Hematopoietic multipotent progenitor cell treated with erythropoietin and hydrocortisone succinate and interleukin-3 and kit ligand, for 15 days (in vitro differentiated cells): ENCODE measurements at regions not wholly inside any gene's neighbourhood (a gene's known extent, or its start where the extent isn't known, plus 50 kb on each side); places are given as distances from the start of the nearest gene placed in this dataset.

Source experiments
- DNase-seq: peaks from one replicate; pipeline ENCODE4 v3.0.0-alpha.2; 2015; ENCODE audit warnings: low spot score

DNA sequence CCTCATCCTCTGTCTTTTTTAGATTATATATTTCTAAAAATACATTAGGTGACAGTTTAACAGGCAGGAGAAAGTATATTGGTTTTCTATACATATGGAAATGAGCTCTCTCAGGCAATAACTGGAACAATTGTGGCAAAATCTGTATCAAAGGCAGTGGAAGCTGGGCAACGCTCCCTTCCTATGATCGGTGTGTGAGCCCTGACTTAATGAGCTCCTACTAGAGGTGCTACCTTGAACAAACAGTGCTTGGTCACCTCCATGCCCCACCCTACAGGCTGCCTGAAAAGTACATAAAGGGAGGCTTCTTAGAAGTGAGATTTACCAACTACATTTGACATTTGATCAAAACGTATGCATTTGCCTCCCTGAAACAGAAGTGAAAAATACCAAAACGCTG, 185.3 kb downstream of the EFNB2 start:
- DNase-seq = no peak

DNA sequence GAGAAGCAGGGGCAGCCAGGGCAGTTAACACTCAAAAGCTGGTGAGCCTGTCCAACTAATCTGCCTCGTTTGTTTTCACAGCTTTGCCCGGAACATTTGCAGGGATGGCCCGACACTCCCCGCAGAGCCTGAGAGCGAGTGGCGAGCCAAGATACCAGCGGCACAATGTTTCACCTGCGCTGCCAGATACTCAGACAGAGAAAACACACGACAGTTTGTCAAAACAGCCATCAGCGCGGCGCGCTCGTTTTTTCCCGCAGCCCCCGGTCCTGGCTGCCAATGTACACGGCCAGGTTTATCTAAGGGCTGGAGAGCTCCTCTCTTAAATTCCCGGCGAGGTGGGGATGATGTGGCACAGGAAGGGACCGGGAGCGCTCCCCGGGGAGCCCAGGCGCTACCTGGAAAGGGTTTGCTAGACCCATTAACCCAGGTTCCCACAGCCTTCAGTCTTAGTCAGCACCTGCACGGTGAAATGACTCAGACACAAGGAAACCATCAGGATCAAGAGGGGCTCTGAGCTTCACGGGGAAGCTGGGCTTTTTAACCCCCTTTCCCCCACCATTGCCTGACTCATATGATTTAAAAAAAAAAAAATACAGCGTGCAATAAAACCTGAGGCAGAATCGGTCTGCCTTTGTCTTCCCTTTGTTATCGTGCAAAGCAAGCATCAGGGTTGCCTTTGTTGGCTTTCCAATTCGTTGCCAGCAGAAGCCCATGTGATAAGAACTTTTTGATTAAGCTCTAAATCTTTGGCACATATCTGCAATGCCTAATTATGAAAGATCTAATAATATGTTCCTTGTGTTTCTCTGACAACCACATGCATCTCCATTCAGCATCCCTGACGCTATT, 186.2 kb downstream of the EFNB2 start:
- no peak for DNase-seq

DNA sequence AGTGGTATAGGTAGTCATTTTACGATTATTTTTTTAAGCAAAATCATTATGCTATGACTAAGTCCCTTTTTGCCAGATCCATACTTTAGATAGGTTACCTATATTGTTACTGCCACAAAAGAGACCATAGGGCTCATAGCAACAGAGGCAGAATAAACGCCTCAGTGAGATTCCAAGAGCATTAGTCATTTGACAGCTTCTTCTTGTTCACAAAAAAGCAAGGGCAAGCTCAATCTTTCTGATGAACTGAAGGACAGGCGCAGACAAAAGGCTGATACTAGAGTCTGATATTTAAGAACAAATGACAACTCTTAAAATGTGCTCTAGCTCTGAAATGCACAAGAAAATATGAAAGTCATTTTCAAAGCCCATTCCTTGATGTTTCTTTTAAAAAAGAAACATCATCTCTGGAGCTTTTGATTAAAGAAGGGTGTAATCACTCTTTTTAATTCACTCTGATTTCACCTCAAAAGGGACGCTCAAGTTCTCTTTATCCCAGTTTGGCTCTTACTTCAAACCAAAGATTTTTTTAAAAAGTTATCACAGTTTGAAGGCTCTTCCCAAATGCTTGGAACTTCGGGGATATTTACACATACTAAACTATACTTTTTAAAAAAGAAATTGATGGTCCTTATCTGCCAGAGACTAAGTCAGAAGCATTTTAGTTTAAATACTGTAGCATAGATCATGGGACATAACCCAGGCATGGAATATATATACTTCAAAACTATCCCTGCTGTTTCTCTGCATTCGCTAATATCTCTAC, 187.2 kb downstream of the EFNB2 start:
- DNase-seq = no peak

DNA sequence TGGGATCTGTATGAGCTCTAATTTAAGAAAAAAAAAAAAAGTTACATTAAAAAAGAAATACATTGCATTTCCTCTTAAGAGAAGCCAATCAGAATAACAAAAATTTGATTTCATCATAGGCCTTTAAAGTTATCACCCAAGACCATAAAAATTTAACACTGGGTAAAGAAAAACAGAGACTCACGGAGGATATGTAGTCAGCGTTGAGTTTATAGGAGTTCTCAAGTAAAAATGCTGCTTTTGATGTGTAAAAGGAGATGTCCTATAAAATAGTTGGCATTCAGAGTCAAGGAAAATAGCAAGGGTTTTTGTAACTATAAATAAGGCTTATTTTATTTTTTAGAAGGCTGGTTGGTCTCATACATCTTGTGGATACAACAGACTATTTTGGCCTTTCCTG, 191.1 kb downstream of the EFNB2 start:
- no peak for DNase-seq

DNA sequence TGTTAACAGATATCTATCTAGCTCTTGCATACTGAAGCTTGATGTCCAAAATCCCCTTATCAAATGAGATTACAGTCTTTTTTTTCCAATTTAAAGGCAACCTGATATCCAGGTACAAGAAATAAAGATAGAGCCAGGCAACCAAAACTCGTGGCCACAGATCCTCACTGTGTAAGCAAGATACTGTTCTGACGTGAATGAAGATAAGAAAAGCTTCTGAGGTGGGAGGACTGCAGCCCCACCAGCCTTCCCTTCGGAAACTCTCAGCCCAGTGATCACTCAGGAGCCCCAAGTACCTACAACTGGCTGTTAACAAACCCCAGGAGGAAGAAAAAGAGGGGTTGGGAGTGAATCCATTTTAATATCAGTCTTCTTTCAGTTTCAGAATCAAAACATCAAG, 191.6 kb downstream of the EFNB2 start:
- no peak for DNase-seq

DNA sequence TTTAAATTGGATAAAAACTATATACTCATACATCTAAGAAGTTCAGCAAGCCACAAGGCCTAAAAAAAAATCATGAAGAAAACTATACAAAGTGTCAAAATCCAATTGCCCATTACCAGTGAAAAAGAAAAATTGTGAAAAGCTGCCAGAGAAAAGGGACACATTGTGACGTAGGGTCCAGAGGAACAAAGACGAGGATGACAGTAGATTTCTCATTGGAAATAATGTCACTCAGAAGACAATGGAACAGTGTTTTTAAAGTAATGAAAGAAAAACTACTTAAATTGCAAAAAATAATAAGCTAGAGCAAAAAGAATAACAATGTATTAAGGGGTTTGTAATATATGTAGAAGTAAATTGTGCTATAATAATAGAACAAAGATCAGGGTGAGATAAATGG, 195.2 kb downstream of the EFNB2 start:
- DNase-seq = no peak

DNA sequence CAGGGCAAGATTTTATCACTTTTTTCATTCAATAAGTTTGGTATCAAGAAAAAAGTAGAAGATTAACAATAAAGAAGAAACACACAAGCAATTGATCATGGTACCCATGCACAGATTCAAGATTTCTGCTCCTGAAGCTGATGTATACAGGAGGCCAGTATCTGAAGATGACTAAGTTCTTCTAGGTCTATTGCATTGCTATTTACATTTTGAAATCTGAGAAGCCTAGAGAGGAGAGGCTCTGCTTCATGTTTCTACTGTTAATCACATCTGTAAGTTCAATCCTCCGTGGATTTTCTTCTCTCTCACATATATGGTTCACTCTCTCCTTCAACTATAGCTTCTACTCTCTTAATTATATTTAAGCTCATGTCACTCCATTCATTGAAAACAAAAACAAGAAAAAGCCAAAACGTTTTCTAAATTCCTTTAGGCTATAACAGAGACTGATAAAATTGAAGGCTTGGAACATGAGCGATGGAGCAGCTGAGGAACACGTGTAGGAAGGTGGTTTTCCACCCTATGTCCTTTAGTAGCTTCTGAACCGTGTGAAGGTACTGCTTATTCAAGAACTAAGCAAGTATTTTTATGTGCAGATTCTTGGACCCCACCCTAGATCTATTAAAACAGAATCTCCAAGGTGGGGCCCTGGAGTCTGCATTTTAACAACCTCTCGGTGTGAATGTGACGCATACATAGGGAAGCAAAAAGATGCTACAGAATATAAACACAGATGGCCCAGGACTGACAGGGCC, 198.2 kb downstream of the EFNB2 start:
- no peak for DNase-seq

DNA sequence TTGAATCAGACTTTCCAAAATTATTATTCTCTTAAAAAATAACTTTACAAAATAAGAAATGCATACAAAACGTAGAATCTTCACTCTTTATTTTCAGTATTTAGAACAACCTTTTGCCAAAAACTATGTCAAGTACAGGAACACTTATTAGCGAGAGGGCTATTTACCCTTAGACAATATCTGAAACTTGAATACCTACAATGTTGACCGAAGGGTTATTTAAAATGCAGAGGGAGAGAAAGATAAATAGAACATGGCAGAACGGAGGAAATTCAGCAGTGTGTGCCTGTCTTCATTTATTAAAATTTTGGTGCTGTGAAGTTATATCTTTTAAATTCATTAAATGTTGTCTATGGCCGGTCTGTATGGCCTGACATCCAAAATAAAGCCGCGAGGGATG, 198.8 kb downstream of the EFNB2 start:
- DNase-seq = no peak

DNA sequence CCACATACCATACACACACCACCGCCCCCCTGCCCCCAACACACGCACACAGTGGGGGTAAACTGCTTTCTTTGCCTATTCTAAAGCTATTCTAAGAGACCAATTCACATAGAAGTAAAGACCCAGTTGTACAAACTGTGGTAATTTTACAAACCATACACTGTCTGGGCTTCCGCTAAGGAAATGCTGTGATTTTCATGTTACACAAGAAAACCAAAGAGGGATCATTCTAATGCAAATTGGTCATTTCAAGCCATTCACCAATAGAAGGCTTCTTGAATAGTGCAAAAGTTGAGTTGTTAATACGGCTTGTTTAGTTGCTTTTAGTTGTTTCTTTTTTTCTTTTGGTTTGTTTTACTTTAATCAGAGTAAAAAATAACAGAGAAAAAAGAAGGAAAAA, 202.8 kb downstream of the EFNB2 start:
- no peak for DNase-seq

DNA sequence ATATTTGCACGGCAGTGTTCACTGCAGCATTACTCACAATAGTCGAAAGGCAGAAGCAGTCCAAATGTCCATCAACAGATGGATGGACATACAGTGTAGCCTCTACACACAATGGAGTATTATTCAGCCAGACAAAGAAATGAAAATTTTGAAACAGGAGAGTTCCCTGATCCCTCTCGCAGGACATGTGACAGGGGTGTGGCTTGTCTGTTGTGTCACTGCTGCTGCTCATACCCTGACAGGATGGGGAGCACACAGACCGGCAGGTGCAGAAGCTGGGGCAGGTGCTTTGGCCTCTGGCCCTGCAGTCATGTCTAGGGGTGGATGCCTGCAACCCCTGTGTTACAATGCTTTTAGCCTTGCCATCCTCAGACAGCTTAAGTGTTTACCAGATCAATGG, 204.3 kb downstream of the EFNB2 start:
- no peak for DNase-seq

DNA sequence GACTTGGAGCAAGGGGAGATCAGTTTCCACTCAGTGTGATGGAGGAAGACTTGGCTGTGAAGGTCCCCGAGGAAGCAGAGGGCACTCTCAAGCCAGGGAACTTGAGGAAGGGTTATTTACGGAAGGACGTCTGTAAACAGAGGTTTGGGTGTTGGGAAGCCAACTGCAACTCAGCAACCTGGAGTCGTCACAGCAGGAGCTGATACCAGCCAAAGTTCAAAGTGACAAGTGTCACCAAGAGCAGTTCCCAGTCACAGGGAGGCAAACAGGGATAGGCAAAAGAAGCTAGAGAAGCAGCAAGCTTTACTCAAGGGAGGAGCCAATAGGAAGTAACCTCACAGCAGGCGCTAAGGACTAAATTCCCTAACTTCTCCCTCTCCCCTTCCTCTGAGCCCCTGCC, 205.5 kb downstream of the EFNB2 start:
- DNase-seq = no peak

DNA sequence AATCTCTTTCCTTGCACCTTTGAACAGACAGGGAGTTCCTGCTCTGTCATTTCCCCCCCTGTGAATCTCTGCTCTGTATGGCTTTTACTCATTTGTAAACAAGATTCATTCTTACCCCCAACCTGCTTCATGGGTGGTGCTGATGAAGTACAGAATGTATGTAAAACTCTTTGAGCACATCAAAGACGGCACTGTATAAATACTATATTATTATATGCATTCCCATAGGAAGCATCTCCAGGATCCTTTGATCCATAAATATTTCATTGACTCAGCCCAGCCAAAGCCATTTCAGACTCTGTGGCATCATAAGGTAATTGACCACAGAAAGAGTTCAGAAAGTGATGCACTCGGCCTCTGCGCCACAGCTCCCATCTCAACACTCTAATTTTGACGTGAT, 208.7 kb downstream of the EFNB2 start:
- DNase-seq = no peak

DNA sequence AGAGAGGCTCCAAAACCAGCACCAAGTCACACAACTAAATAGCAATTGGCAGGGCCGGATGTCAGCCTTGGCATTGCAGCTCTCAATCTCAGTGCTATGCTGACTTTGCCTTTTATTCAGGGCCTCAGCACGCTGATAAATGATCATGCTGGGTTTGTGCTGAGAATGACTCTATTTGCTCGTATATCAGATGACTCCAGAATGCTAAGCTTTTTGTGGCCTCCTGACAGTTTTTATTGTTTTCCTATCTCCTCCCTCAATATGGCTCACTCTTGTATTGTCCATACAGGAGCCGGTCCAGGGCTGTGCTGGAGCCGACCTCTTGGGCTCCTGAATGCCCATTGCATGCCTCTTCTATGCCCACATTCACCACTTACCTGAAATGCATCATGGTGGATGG, 211.0 kb downstream of the EFNB2 start:
- no peak for DNase-seq

DNA sequence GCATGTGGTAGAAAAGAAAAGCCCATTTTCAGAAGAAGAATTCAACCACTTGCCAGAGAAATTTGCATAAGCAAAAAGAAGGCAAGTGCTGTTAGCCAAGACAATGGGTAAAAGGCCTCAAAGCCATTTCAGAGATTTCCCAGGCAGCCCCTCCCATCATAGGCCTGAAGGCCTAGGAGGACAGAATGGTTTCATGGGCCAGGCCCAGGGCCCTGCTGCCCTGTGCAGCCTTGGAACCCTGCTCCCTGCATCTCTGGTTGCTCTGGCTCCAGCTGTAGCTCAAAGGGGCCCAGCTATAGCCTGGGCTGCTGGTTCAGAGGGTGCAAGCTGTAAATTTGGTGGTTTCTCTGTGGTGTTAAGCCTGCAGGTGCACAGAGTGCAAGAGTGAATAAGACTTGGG, 212.8 kb downstream of the EFNB2 start:
- DNase-seq = no peak

DNA sequence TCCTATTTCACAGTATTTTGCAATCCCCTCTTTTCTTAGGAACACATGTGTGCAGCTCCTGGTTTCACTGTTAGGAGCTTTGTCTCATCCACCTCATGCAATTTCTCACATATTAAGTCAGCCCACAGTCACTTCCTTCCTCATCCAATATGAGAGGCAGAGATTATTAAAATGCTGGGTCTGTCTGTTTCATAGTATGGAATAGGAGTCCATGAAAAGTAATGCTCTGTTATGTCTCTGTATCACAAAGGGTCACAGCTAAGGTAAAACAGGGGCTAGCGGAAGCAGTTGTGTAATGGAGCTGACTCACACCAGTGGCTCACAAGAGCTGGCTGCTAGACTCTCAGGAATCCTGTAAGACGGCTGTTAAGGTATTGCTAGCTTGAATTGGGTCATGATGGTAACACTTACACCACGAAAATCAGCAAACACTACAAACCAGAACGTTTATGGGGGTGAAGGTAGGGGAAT, 216.5 kb downstream of the EFNB2 start:
- no peak for DNase-seq

DNA sequence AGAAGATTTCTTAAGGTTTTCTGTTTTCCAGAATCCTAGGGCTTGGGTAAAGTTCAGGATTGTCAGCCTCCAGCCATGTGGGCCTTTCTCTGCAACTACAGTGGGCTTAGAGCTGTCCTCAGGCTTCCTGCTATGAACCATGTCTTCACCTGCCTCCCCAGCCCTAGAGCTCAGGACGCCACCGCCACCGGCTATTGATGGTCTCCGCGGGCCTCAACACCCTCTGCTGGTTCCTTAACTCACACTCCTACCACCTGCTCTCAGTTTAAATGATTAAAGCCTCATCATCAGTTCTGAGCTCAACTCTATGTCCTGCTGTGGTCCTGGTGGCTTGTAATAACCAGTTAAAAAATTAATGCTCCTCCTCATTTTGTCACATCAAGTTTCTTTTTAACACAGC, 221.0 kb downstream of the EFNB2 start:
- no peak for DNase-seq

DNA sequence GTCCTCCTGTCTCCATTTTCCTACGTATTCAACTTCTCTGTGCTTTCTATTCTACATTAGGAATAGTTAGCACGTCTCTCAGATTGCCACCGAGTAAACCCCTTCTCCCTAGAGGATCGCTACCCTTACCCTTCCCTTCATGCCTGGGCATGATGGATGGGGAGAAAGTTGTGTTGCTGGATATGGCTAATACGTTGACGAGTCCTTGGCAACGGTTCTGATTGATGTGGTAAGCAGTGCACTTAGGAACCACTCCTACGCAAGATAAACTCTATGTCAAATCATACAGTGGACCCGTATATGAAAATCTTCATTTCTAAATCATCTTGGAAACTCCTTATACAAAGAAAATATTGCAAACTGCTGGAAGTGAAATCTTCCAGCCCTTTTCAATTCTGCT, 224.5 kb downstream of the EFNB2 start:
- DNase-seq = no peak

DNA sequence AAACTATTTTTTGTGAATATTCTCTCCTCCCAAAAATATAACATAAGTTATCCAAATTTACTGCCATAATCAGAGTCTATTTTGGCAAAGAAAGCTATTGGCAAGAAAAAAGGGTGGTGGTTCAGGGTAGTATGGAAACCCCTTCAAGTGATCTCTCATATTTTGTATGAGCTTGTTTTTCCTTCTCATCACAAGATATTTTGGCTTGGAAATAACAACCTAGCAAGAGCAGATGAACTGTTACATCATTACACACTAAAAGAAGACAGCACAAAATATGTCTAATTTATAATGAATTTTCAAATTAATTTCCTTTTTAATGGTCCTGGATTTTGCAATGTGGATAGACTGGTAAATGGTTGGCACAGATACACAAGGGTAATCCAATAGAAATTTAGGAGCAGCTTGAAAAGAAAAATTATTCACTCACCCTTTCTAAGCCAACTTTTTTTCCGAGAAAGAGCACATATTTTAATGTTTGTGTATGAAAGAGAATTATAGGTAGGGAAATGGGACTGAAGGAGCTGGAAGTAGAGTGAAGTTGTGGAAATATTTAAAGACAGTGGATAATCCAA, 225.1 kb downstream of the EFNB2 start:
- no peak for DNase-seq

DNA sequence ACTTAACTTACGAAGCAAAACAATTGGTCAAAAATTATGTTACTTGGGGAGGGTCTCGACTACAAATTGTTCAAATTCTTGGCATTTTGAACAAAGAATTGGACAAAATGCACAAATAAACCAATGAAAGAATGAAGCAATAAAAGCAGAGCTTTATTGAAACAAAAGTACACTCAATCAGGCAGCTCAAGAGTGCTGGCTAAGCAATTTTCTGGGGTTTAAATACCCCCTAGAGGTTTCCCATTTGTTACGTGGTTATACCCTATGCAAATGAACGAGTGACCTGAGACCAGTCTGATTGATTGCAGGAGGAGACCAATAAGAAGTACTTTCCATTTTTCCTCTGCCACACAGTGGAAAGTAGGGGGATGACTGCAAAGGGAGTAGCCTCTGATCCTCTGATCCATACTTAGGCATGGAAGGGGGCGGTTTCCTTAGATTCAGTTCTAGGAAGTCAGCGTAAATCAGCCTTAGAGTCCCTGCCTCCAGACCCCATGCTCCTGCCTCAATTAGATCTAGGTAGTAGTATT, 228.6 kb downstream of the EFNB2 start:
- no peak for DNase-seq

DNA sequence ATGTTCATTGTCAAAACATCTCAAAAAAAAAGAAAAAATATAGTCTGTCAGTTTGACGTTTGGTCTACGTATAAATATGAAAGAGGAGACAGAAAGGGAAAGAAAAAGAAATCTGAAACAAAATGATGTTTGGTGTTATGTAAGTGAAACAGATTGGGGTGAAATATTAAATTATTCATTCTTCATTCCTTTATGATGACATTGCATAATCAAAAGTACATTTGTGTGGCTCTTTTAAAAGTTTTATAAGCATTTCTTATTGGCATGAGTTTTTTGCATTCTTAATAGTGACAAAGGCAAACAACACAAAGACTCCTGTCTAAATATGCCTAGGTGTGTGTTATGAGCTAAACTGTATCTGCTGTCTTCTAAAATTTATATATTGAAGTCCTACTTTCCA, 232.6 kb downstream of the EFNB2 start:
- DNase-seq = no peak

DNA sequence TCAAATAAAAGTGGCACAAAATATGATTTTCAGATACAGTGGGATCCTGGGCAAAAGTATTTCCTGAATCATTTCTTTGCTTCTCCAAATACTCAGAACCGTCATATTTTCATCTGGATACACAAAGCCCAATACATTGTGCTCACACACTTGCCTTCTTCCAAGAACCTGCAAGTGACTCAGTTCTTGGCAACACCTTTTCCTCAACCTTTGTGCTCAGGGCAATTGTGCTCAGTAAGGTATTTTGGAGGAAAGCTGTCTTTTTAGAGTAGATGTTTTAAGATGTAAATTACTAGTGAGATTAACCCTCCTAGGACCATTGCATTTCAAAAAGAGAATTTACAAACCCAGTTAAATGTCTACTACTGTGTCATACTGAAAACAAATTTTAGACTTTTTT, 233.5 kb downstream of the EFNB2 start:
- no peak for DNase-seq

DNA sequence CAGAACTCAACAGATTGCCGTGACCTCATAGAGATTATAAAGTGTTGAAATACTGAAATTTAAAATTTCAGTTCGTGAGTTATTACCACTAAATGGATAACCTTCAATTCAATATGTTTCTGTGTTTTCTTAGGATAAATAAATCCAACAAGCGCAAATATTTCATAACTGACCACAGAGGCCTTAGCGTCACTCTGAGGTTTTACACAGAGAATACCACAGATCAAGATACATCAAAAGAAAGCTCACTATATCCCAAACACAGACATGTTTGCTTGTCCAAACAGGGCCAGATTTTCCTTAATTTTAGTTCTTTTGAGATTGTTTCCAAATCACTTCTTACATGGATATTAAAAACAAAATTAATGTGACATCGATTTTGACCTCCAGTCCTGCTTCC, 235.8 kb downstream of the EFNB2 start:
- DNase-seq = no peak
